ENCODE measurements at regions not wholly inside any gene's neighbourhood (a gene's known extent, or its start where the extent isn't known, plus 50 kb on each side); places are given as distances from the start of the nearest gene placed in this dataset.

DNA sequence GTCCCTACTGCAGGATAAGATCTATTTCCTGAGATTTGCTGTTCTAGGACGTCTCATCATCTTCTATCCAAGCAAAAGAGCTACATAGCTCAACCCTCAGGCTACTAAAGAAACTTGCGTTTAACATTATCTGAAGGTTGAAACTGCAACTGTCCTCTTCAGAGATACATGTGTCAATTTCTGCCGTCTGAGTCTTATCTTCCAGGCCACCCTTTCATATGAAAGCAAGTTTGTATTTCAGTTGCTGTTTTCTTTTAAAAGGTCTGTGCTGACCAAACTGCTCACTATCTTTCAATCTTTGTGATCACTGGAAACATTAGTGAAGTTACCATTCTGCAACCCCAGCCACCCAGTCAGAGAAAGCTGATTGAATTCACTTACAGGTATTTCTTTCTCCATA is 108.6 kb upstream of the RAB3GAP2 start:
- H2AFZ ChIP-seq (ENCODE audit: low read depth, low read length): no peak overlapping the region
- ATAC-seq (no peak), FAIRE-seq (no peak), DNase-seq (ENCODE audit: extremely low read depth in 1 of 4, low spot score in 3 of 4) (no peak)
- no peaks in the 10 kb centered on the region for H3K9me1 ChIP-seq (ENCODE audit: control insufficient read depth, insufficient read depth, low read length)
- no peaks in the 10 kb centered on the region for H3K79me2 ChIP-seq (ENCODE audit: control insufficient read depth, insufficient read depth, low read length)
- no peaks in the 10 kb centered on the region for H3K4me1 ChIP-seq (replicated peaks in 1 of 2; ENCODE audit: control insufficient read depth in 2 of 2, insufficient read depth in 2 of 2, low read length in 2 of 2)
- peaks cover 0 to 7% of the 10 kb centered on the region in 2 experiments; a peak in 2 of 5 replicates for H3K27me3 ChIP-seq (ENCODE audit: control insufficient read depth in 2 of 2, insufficient read depth in 2 of 2, low read length in 2 of 2)
- H3K9me3 ChIP-seq (replicated peaks; ENCODE audit: control insufficient read depth, insufficient read depth, low read depth, low read length): no peaks in the 10 kb centered on the region
- no peaks in the 10 kb centered on the region for H4K20me1 ChIP-seq (replicated peaks; ENCODE audit: control insufficient read depth, insufficient read depth, low read length)
- TF ChIP-seq FOXM1 (IDR thresholded peaks at IDR 0.05; ENCODE audit: low read depth) (peak; percentile 32; the same call in 1 of the 2 replicates), FOXM1 (CRISPR knock-in tag; IDR thresholded peaks at IDR 0.05; ENCODE audit: low read depth) (no peak), KHSRP (IDR thresholded peaks at IDR 0.05) (no peak)
- POLR2A ChIA-PET: interaction anchor here (0.8 kb wide), 1 partner anchor 8 kb away, joined by 3 read pairs; no protein-coding TSS in a partner anchor
- H3K9ac ChIP-seq (ENCODE audit: insufficient read depth in 1 of 2, low read depth in 2 of 2, low read length in 2 of 2): no peak overlapping the region
- 0% methylated on average over 3 of the region's 3 CpGs for WGBS (ENCODE audit: insufficient coverage, low coverage, missing lambda C conversion rate)
- H3K4me2 ChIP-seq (ENCODE audit: insufficient read depth, low read length): no peak overlapping the region
- intact Hi-C loops (cut with micrococcal nuclease): no loop called here
- H3K4me3 ChIP-seq: no peak overlapping the region
- H3K27ac ChIP-seq (ENCODE audit: extremely low read depth, low read depth, low read length): no peak overlapping the region
- H3K36me3 ChIP-seq (ENCODE audit: control insufficient read depth, insufficient read depth, low read length): no peaks in the 10 kb centered on the region
- CTCF ChIA-PET (ENCODE audit: low intra/inter-chr PET ratio): no interaction called here
- in situ Hi-C loops (cut with MboI): no loop called here
- BruUV-seq (replicated peaks): no TSS peak

DNA sequence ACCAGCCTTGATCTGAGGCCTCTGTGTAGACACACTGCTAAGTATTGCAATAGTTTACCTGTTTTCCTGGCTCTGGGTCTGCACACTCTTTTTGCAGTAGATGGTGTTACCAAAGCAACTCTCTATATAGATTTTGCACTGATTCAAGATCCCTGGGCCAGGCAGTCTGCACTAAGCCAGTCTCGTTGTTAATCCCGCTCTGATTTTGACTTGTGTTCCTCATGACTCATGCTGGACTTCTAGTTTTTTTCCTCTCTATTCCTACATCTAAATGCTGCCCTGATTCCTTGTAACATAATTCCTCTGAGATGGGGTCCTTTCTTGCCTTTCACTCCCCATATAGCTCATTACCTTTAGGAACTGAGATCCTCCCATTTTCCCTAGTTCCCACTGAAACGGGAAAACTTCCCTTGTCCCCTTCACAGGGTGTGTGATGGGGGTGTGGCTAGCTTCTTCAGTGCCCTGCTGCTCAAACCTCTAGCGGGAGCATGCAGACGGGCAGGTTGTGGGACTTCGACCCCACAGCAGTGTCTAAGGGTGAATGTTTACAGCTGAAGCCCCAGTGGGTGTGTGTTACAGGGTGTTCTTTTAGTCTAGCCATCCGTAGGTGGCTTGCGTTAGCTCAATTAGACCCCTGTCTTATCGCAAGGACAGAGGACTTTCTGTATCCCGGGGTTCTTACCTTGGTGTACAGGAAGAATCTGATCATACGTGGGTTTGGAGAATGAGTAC is 106.5 kb upstream of the RAB3GAP2 start:
- BruUV-seq (replicated peaks): no TSS peak
- in situ Hi-C loops (cut with MboI): no loop called here
- Histone ChIP-seq H3K36me3 (ENCODE audit: control insufficient read depth, insufficient read depth, low read length) (no peaks in the 10 kb centered on the region), H3K27ac (ENCODE audit: extremely low read depth, low read depth, low read length) (no peak overlapping the region), H3K79me2 (ENCODE audit: control insufficient read depth, insufficient read depth, low read length) (no peaks in the 10 kb centered on the region), H3K4me3 (no peak overlapping the region), H3K4me2 (ENCODE audit: insufficient read depth, low read length) (no peak overlapping the region), H3K9ac (ENCODE audit: insufficient read depth in 1 of 2, low read depth in 2 of 2, low read length in 2 of 2) (no peak overlapping the region), H3K9me1 (ENCODE audit: control insufficient read depth, insufficient read depth, low read length) (no peaks in the 10 kb centered on the region), H3K9me3 (replicated peaks; ENCODE audit: control insufficient read depth, insufficient read depth, low read depth, low read length) (no peaks in the 10 kb centered on the region), H4K20me1 (replicated peaks; ENCODE audit: control insufficient read depth, insufficient read depth, low read length) (no peaks in the 10 kb centered on the region), H2AFZ (ENCODE audit: low read depth, low read length) (no peak overlapping the region), H3K27me3 (ENCODE audit: control insufficient read depth in 2 of 2, insufficient read depth in 2 of 2, low read length in 2 of 2) (peaks cover 0 to 7% of the 10 kb centered on the region in 2 experiments; a peak in 2 of 5 replicates), H3K4me1 (replicated peaks in 1 of 2; ENCODE audit: control insufficient read depth in 2 of 2, insufficient read depth in 2 of 2, low read length in 2 of 2) (no peaks in the 10 kb centered on the region)
- FAIRE-seq (no peak), ATAC-seq (peak; percentile 57), DNase-seq (ENCODE audit: extremely low read depth in 1 of 4, low spot score in 3 of 4) (no peak)
- under 1% methylated on average over 11 of the region's 11 CpGs for WGBS (ENCODE audit: insufficient coverage, low coverage, missing lambda C conversion rate)
- intact Hi-C loops (cut with micrococcal nuclease): no loop called here
- ChIA-PET POLR2A (no interaction called here), CTCF (ENCODE audit: low intra/inter-chr PET ratio) (no interaction called here)
- no peak for TF ChIP-seq ARID2 (IDR thresholded peaks at IDR 0.05)
- TF ChIP-seq ZNF280A (IDR thresholded peaks at IDR 0.05; ENCODE audit: low read depth, partially characterized antibody): no peak
- TF ChIP-seq LARP7 (IDR thresholded peaks at IDR 0.05): no peak
- TF ChIP-seq MECOM (CRISPR knock-in tag; IDR thresholded peaks at IDR 0.05): no peak
- no peak for TF ChIP-seq EP300 (IDR thresholded peaks at IDR 0.05; ENCODE audit: low read length)
- TF ChIP-seq ZNF699 (CRISPR knock-in tag; IDR thresholded peaks at IDR 0.05; ENCODE audit: insufficient replicate concordance): no peak
- no peak for TF ChIP-seq MNT (conservative IDR thresholded peaks at IDR 0.05)
- TF ChIP-seq BMI1 (IDR thresholded peaks at IDR 0.05; ENCODE audit: low read length): no peak
- TF ChIP-seq BRCA1 (IDR thresholded peaks at IDR 0.05): no peak
- TF ChIP-seq BRCA1 (CRISPR knock-in tag; IDR thresholded peaks at IDR 0.05): no peak
- TF ChIP-seq, protein P1, sequence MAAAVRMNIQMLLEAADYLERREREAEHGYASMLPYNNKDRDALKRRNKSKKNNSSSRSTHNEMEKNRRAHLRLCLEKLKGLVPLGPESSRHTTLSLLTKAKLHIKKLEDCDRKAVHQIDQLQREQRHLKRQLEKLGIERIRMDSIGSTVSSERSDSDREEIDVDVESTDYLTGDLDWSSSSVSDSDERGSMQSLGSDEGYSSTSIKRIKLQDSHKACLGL (CRISPR knock-in tag; IDR thresholded peaks at IDR 0.05; ENCODE audit: borderline replicate concordance, poor library complexity, severe bottlenecking): no peak

Measured in K562 (cell line).